ENCODE measurements at regions not wholly inside any gene's neighbourhood (a gene's known extent, or its start where the extent isn't known, plus 50 kb on each side); places are given as distances from the start of the nearest gene placed in this dataset.

DNA sequence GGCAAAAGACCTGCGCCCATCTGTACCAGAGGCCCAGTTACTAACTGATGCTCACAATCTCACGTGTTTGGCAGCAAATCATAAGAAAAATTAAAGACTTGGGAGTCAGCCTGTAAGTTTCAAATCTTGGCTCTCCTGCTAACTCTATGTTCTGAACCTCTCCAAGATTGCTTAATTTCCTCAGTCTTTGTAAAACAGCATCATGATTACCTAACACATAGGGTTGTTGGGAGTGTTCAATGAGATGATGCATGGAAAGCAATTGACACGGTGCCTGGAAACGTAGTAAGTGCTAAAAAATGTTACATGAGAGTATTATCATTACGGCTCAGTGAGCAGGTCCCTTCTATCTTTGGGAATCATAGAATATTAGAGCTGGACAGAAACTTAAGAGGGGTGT lies 497.6 kb upstream of the TCF4 start:
- TF ChIP-seq TAF1 (IDR thresholded peaks at IDR 0.05; ENCODE audit: borderline replicate concordance, insufficient read depth, low read length) (no peak), POLR2AphosphoS5 (IDR thresholded peaks at IDR 0.05; ENCODE audit: low read depth, low read length) (no peak), FOXP2 (optimal IDR thresholded peaks at IDR 0.05; ENCODE audit: borderline replicate concordance, extremely low read depth, extremely low read length, insufficient read depth) (no peak)
- TF ChIP-seq, protein P1, sequence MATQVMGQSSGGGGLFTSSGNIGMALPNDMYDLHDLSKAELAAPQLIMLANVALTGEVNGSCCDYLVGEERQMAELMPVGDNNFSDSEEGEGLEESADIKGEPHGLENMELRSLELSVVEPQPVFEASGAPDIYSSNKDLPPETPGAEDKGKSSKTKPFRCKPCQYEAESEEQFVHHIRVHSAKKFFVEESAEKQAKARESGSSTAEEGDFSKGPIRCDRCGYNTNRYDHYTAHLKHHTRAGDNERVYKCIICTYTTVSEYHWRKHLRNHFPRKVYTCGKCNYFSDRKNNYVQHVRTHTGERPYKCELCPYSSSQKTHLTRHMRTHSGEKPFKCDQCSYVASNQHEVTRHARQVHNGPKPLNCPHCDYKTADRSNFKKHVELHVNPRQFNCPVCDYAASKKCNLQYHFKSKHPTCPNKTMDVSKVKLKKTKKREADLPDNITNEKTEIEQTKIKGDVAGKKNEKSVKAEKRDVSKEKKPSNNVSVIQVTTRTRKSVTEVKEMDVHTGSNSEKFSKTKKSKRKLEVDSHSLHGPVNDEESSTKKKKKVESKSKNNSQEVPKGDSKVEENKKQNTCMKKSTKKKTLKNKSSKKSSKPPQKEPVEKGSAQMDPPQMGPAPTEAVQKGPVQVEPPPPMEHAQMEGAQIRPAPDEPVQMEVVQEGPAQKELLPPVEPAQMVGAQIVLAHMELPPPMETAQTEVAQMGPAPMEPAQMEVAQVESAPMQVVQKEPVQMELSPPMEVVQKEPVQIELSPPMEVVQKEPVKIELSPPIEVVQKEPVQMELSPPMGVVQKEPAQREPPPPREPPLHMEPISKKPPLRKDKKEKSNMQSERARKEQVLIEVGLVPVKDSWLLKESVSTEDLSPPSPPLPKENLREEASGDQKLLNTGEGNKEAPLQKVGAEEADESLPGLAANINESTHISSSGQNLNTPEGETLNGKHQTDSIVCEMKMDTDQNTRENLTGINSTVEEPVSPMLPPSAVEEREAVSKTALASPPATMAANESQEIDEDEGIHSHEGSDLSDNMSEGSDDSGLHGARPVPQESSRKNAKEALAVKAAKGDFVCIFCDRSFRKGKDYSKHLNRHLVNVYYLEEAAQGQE (IDR thresholded peaks at IDR 0.05; ENCODE audit: insufficient read depth in 1 of 2, low read depth in 2 of 2, low read length in 2 of 2): no peak

All from PFSK-1 (cell line).